ENCODE measurements at regions not wholly inside any gene's neighbourhood (a gene's known extent, or its start where the extent isn't known, plus 50 kb on each side); places are given as distances from the start of the nearest gene placed in this dataset.
A peak's percentile ranks its signal among the peaks of the same experiment; 100 is the strongest.

GRCh38 chr7:20952916-20953315, 166.2 kb upstream of the SP8 start:
- DNase-seq = no peak

GRCh38 chr7:20954711-20955619, 168.3 kb upstream of the SP8 start:
- no peak for DNase-seq

GRCh38 chr7:20958572-20958971, 171.9 kb upstream of the SP8 start:
- DNase-seq = peak; percentile 68

GRCh38 chr7:20959281-20959680, 172.6 kb upstream of the SP8 start:
- peak; percentile 74 for DNase-seq

GRCh38 chr7:20963556-20964280, 177.0 kb upstream of the SP8 start:
- DNase-seq = no peak

- DNase-seq = peak; percentile 89
Measured at GRCh38 chr7:20964281-20964918, 177.7 kb upstream of the SP8 start.

- no peak for DNase-seq
Measured at GRCh38 chr7:20971219-20971618, 184.5 kb upstream of the SP8 start.

GRCh38 chr7:20980232-20980631, 193.5 kb upstream of the SP8 start:
- DNase-seq = no peak

GRCh38 chr7:20980668-20981264, 194.1 kb upstream of the SP8 start:
- no peak for DNase-seq

GRCh38 chr7:20988340-20988739, 201.7 kb upstream of the SP8 start:
- no peak for DNase-seq

- no peak for DNase-seq
Measured at GRCh38 chr7:20991544-20991943, 204.9 kb upstream of the SP8 start.

- no peak for DNase-seq
Measured at GRCh38 chr7:20993693-20994092, 207.0 kb upstream of the SP8 start.

GRCh38 chr7:20998309-20998708, 211.6 kb upstream of the SP8 start:
- DNase-seq = no peak

GRCh38 chr7:21011153-21011552, 224.5 kb upstream of the SP8 start:
- DNase-seq = no peak

- no peak for DNase-seq
Measured at GRCh38 chr7:21013765-21014539, 227.3 kb upstream of the SP8 start.

- no peak for DNase-seq
Measured at GRCh38 chr7:21020667-21021066, 234.0 kb upstream of the SP8 start.

- no peak for DNase-seq
Measured at GRCh38 chr7:21023841-21024484, 237.3 kb upstream of the SP8 start.

- DNase-seq = no peak
Measured at GRCh38 chr7:21024485-21024867, 237.8 kb upstream of the SP8 start.

- peak; percentile 91 for DNase-seq
Measured at GRCh38 chr7:21028186-21028585, 241.5 kb upstream of the SP8 start.

GRCh38 chr7:21028599-21028998, 241.9 kb upstream of the SP8 start:
- DNase-seq = no peak

GRCh38 chr7:21029006-21029405, 242.3 kb upstream of the SP8 start:
- no peak for DNase-seq
